ENCODE measurements at regions not wholly inside any gene's neighbourhood (a gene's known extent, or its start where the extent isn't known, plus 50 kb on each side); places are given as distances from the start of the nearest gene placed in this dataset.

GRCh38 chr16:85171004-85171758 is 58.9 kb upstream of the CIBAR2 start:
- peak overlapping the region; percentile 90 for H3K4me2 ChIP-seq (ENCODE audit: low read depth, low read length)
- peak; percentile 1; the same call in 2 of the 3 replicates for ATAC-seq
- TF ChIP-seq MXD1 (CRISPR knock-in tag; IDR thresholded peaks at IDR 0.05) (peak; percentile 68; the same call in 1 of the 2 replicates), ELF3 (CRISPR knock-in tag; IDR thresholded peaks at IDR 0.05) (no peak), NFYB (CRISPR knock-in tag; IDR thresholded peaks at IDR 0.05) (no peak), ZBTB34 (CRISPR knock-in tag; IDR thresholded peaks at IDR 0.05) (no peak), ZNF343 (CRISPR knock-in tag; IDR thresholded peaks at IDR 0.05) (0 out of 2 replicates have a peak, but pooled peaks have one; percentile 38), ZMAT5 (CRISPR knock-in tag; IDR thresholded peaks at IDR 0.05; ENCODE audit: borderline replicate concordance, low read depth) (no peak), LCORL (IDR thresholded peaks at IDR 0.05) (no peak), LCORL (CRISPR knock-in tag; IDR thresholded peaks at IDR 0.05) (peak; percentile 12; the same call in 1 of the 2 replicates), MTA1 (CRISPR knock-in tag; IDR thresholded peaks at IDR 0.05; ENCODE audit: borderline replicate concordance) (peak; percentile 26; the same call in 1 of the 2 replicates), ATF2 (CRISPR knock-in tag; IDR thresholded peaks at IDR 0.05) (no peak), GTF3A (CRISPR knock-in tag; conservative IDR thresholded peaks at IDR 0.05) (no peak), ZFP36 (IDR thresholded peaks at IDR 0.05; ENCODE audit: borderline replicate concordance, low read depth, low read length, partially characterized antibody) (no peak), GMEB2 (CRISPR knock-in tag; IDR thresholded peaks at IDR 0.05; ENCODE audit: low read depth) (no peak), ZNF224 (CRISPR knock-in tag; IDR thresholded peaks at IDR 0.05) (no peak), ZNF34 (CRISPR knock-in tag; IDR thresholded peaks at IDR 0.05; ENCODE audit: borderline replicate concordance) (no peak), XBP1 (CRISPR knock-in tag; IDR thresholded peaks at IDR 0.05) (no peak), NAIF1 (CRISPR knock-in tag; IDR thresholded peaks at IDR 0.05; ENCODE audit: borderline replicate concordance) (no peak), ZNF782 (CRISPR knock-in tag; IDR thresholded peaks at IDR 0.05; ENCODE audit: borderline replicate concordance) (no peak; the same call in 1 of the 2 replicates), MXD4 (CRISPR knock-in tag; IDR thresholded peaks at IDR 0.05) (no peak)

More at GRCh38 chr16:85171004-85171758, 58.9 kb upstream of the CIBAR2 start:
- Histone ChIP-seq H3K27me3 (ENCODE audit: control insufficient read depth in 1 of 2, insufficient read depth in 2 of 2, low read length in 2 of 2) (peaks cover 13 to 37% of the 10 kb centered on the region in 2 experiments), H3K4me1 (ENCODE audit: insufficient read depth, low read length) (peaks cover 84% of the 10 kb centered on the region), H3K9ac (ENCODE audit: insufficient read depth, low read depth, low read length) (peak overlapping the region; percentile 8; the same call in 1 of the 2 replicates), H4K20me1 (ENCODE audit: insufficient read depth, low read length) (peaks cover 29% of the 10 kb centered on the region; the same call in 1 of the 2 replicates), H3K9me3 (ENCODE audit: low read length) (no peaks in the 10 kb centered on the region), H2AFZ (ENCODE audit: low read length) (no peak overlapping the region), H3K27ac (ENCODE audit: extremely low read length, insufficient read depth, low read length) (no peak overlapping the region), H3K79me2 (ENCODE audit: insufficient read depth, low read length) (peaks cover 6% of the 10 kb centered on the region), H3K36me3 (replicated peaks in 1 of 2; ENCODE audit: control insufficient read depth in 1 of 2, insufficient read depth in 2 of 2, low read length in 2 of 2) (no peaks in the 10 kb centered on the region), H3K4me3 (replicated peaks in 1 of 3; ENCODE audit: insufficient read depth in 1 of 3, low read depth in 2 of 3, low read length in 3 of 3) (peak overlapping the region; percentile 38 to 72 (median 53); a peak in 5 of 6 replicates)
- ChIA-PET POLR2A (interaction anchor here (2.0 to 6.6 kb wide), 3 partner anchors 10 to 35 kb away, joined by 8 to 34 read pairs (median 16); no protein-coding TSS in a partner anchor), CTCF (ENCODE audit: low intra/inter-chr PET ratio, low total read pairs) (interaction anchor here (1.1 kb wide), 2 partner anchors 56 to 74 kb away, joined by 4 to 5 read pairs; no protein-coding TSS in a partner anchor)
- in situ Hi-C loops (cut with HindIII; ENCODE audit: extremely low pct_ligation_motif_present, low pct_unique_long_range_greater_than_20kb) (no loop called here), intact Hi-C loops (cut with micrococcal nuclease; ENCODE audit: unreplicated experiment) (loop anchor here (5.0 kb wide), 1 partner anchor 54 kb away; no protein-coding TSS in a partner anchor)
- BruUV-seq (replicated peaks), result no TSS peak
- no peak for DNase-seq (ENCODE audit: low spot score)
- FAIRE-seq, result no peak
- WGBS (ENCODE audit: low lambda C conversion rate), result 39% methylated on average over 21 of the region's 44 CpGs
